Natural killer cell (primary cell): ENCODE measurements at regions not wholly inside any gene's neighbourhood (a gene's known extent, or its start where the extent isn't known, plus 50 kb on each side); places are given as distances from the start of the nearest gene placed in this dataset.

ENCODE experiments used
- ATAC-seq, 3 donors: fragments of 150-1000 bp in 2 of 3; fragments of 200-7000 bp in 1 of 3; cut with Tn5 transposase; 1 replicate in 1 of 3; 2 replicates in 2 of 3; pipeline ENCODE4 v1.10.0; 2021; ENCODE audit warnings: mild to moderate bottlenecking in 2 of 3, moderate library complexity in 2 of 3
- DNase-seq, 2 donors: peaks; one replicate each; pipeline versions ENCODE4 v3.0.0 to v3.0.0-alpha.2; 2013 to 2021; ENCODE audit warnings: mixed read lengths in 1 of 2
- H3K27ac ChIP-seq: one replicate; pipeline ENCODE4 v1.5.1; 2013; ENCODE audit warnings: mild to moderate bottlenecking, low read length
- H3K27me3 ChIP-seq: one replicate; pipeline ENCODE4 v1.6.1; 2013; ENCODE audit warnings: low read length; ENCODE audit not compliant: control insufficient read depth, insufficient read depth
- H3K36me3 ChIP-seq: one replicate; pipeline ENCODE4 v1.6.1; 2013; ENCODE audit warnings: low read length; ENCODE audit not compliant: control insufficient read depth, insufficient read depth
- H3K4me1 ChIP-seq: one replicate; pipeline ENCODE4 v1.6.1; 2013; ENCODE audit warnings: low read length; ENCODE audit not compliant: control insufficient read depth, insufficient read depth
- H3K4me3 ChIP-seq: one replicate; pipeline ENCODE4 v1.5.1; 2013; ENCODE audit warnings: low read length
- H3K9me3 ChIP-seq: one replicate; pipeline ENCODE4 v1.6.1; 2013; ENCODE audit warnings: low read length; ENCODE audit not compliant: control insufficient read depth, insufficient read depth
- H3K27ac Mint-ChIP-seq, 2 donors: one replicate each; pipeline ENCODE4 v1.8.0; 2022; ENCODE audit warnings: mild to moderate bottlenecking in 2 of 2, mixed read lengths in 2 of 2, moderate library complexity in 1 of 2
- H3K27me3 Mint-ChIP-seq, 2 donors: one replicate each; pipeline ENCODE4 v1.8.0; 2022; ENCODE audit warnings: low read depth in 2 of 2, mixed read lengths in 2 of 2
- H3K36me3 Mint-ChIP-seq: one replicate; pipeline ENCODE4 v1.8.0; 2022; ENCODE audit warnings: mixed read lengths
- H3K4me1 Mint-ChIP-seq, 2 donors: one replicate each; pipeline ENCODE4 v1.8.0; 2022; ENCODE audit warnings: mixed read lengths in 2 of 2
- H3K4me3 Mint-ChIP-seq: one replicate; pipeline ENCODE4 v1.8.0; 2022; ENCODE audit warnings: mild to moderate bottlenecking, moderate library complexity, mixed read lengths
- H3K9me3 Mint-ChIP-seq, 2 donors: one replicate each; pipeline ENCODE4 v1.8.0; 2022; ENCODE audit warnings: mixed read lengths in 2 of 2
- CTCF ChIP-seq: fragments of 200-600 bp; IDR thresholded peaks from one replicate; pipeline ENCODE4 v1.8.0; 2022; ENCODE audit warnings: antibody characterized with exemption
- WGBS: methylation state at CpG from one replicate; pipeline ENCODE4 v1.1.7; 2013; ENCODE audit warnings: missing lambda C conversion rate; ENCODE audit not compliant: insufficient coverage; 5-methylcytosine and 5-hydroxymethylcytosine counted together
- intact Hi-C: fragments of 100-400 bp; cut with micrococcal nuclease; formaldehyde crosslinking; loops from one replicate; pipeline ENCODE4 v1.14.2; 2022

GRCh38 chr4:18686338-18687037 is 664.9 kb upstream of the LCORL start:
- H3K36me3 ChIP-seq = no peaks in the 10 kb centered on the region
- no peak for TF ChIP-seq CTCF
- no peaks in the 10 kb centered on the region for H3K9me3 Mint-ChIP-seq
- ATAC-seq (no peak), DNase-seq (no peak)
- H3K4me3 Mint-ChIP-seq = no peak overlapping the region
- H3K36me3 Mint-ChIP-seq = no peaks in the 10 kb centered on the region
- no peak overlapping the region for H3K4me3 ChIP-seq
- H3K4me1 Mint-ChIP-seq = no peaks in the 10 kb centered on the region
- no peaks in the 10 kb centered on the region for H3K27me3 ChIP-seq
- no peaks in the 10 kb centered on the region for H3K9me3 ChIP-seq
- no peak overlapping the region for H3K27ac ChIP-seq
- no peak overlapping the region for H3K27ac Mint-ChIP-seq
- intact Hi-C loops = no loop called here
- H3K27me3 Mint-ChIP-seq = no peaks in the 10 kb centered on the region
- 74% methylated on average over 5 of the region's 7 CpGs for WGBS
- no peaks in the 10 kb centered on the region for H3K4me1 ChIP-seq

GRCh38 chr4:18684932-18685331 is 663.4 kb upstream of the LCORL start:
- no peaks in the 10 kb centered on the region for H3K4me1 Mint-ChIP-seq
- no peaks in the 10 kb centered on the region for H3K27me3 Mint-ChIP-seq
- H3K27ac Mint-ChIP-seq = no peak overlapping the region
- H3K36me3 Mint-ChIP-seq = no peaks in the 10 kb centered on the region
- 78% methylated on average over 4 of the region's 4 CpGs for WGBS
- Histone ChIP-seq H3K27ac (no peak overlapping the region), H3K4me1 (no peaks in the 10 kb centered on the region), H3K9me3 (no peaks in the 10 kb centered on the region), H3K27me3 (no peaks in the 10 kb centered on the region), H3K36me3 (no peaks in the 10 kb centered on the region), H3K4me3 (no peak overlapping the region)
- ATAC-seq (no peak), DNase-seq (no peak)
- no peak for TF ChIP-seq CTCF
- H3K4me3 Mint-ChIP-seq = no peak overlapping the region
- no peaks in the 10 kb centered on the region for H3K9me3 Mint-ChIP-seq
- intact Hi-C loops = no loop called here

GRCh38 chr4:18676526-18676915 is 655.0 kb upstream of the LCORL start:
- Mint-ChIP-seq H3K36me3 (no peaks in the 10 kb centered on the region), H3K4me3 (no peak overlapping the region), H3K27ac (no peak overlapping the region), H3K9me3 (peaks cover 2 to 10% of the 10 kb centered on the region in 2 donors), H3K4me1 (no peaks in the 10 kb centered on the region), H3K27me3 (no peaks in the 10 kb centered on the region)
- intact Hi-C loops = no loop called here
- Histone ChIP-seq H3K27me3 (no peaks in the 10 kb centered on the region), H3K4me3 (no peak overlapping the region), H3K4me1 (no peaks in the 10 kb centered on the region), H3K27ac (no peak overlapping the region), H3K36me3 (no peaks in the 10 kb centered on the region), H3K9me3 (no peaks in the 10 kb centered on the region)
- WGBS = 13% methylated on average over 1 of the region's 4 CpGs
- TF ChIP-seq CTCF = no peak
- DNase-seq = no peak
- no peak for ATAC-seq
